BJ (cell line): ENCODE measurements at regions not wholly inside any gene's neighbourhood (a gene's known extent, or its start where the extent isn't known, plus 50 kb on each side); places are given as distances from the start of the nearest gene placed in this dataset.

Experiments
- CTCF ChIA-PET: fragments of 350-600 bp; formaldehyde crosslinking; extraction: SDS; loops from one replicate; lab custom pipeline; 2021; ENCODE audit warnings: antibody characterized with exemption, inconsistent platforms; lab: Yijun Ruan, JAX
- POLR2A ChIA-PET: fragments of 300-600 bp; sonication (Branson Sonifier 250); formaldehyde crosslinking; extraction: SDS; loops from one replicate; lab custom pipeline; 2021; ENCODE audit warnings: antibody characterized with exemption; lab: Charles Lee
- DNase-seq: peaks from one replicate; pipeline ENCODE4 v3.0.0-alpha.2; 2011; ENCODE audit warnings: low read depth
- H3K27me3 ChIP-seq: 2 replicates; pipeline ENCODE4 v1.6.0; 2011; ENCODE audit warnings: low read length; ENCODE audit not compliant: control insufficient read depth, insufficient read depth
- H3K36me3 ChIP-seq: 2 replicates; pipeline ENCODE4 v1.5.1; 2011; ENCODE audit warnings: low read length; ENCODE audit not compliant: control insufficient read depth, insufficient read depth
- H3K4me3 ChIP-seq: 2 replicates; pipeline ENCODE4 v1.5.1; 2011; ENCODE audit warnings: low read depth, mild to moderate bottlenecking, control low read depth, low read length
- TF ChIP-seq, protein P1 (sequence below): IDR thresholded peaks from 2 replicates; pipeline ENCODE4 v1.5.1; 2011; ENCODE audit warnings: low read depth, mild to moderate bottlenecking, control low read depth, inconsistent platforms, low read length, moderate library complexity; ENCODE audit not compliant: insufficient read depth

DNA sequence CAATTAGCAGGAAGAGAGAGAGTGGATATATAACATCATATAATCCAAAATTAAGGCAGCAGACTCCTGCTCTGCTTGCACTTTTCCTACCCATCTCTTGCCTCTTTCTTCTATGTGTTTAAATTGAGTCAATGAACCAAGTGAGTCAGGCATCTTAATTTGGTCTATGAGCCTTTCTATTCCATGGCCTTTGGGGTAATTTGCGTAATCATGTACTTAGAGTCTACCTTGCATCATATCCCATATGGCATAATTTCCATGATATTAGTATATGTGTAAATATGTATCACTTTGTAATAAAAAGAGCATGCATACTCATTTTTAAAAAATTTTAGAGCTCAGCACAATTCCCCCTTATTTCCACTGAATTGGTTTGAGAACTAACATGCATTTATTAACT, 555.2 kb downstream of the STK39 start:
- no peaks in the 10 kb centered on the region for H3K36me3 ChIP-seq
- TF ChIP-seq, protein P1, sequence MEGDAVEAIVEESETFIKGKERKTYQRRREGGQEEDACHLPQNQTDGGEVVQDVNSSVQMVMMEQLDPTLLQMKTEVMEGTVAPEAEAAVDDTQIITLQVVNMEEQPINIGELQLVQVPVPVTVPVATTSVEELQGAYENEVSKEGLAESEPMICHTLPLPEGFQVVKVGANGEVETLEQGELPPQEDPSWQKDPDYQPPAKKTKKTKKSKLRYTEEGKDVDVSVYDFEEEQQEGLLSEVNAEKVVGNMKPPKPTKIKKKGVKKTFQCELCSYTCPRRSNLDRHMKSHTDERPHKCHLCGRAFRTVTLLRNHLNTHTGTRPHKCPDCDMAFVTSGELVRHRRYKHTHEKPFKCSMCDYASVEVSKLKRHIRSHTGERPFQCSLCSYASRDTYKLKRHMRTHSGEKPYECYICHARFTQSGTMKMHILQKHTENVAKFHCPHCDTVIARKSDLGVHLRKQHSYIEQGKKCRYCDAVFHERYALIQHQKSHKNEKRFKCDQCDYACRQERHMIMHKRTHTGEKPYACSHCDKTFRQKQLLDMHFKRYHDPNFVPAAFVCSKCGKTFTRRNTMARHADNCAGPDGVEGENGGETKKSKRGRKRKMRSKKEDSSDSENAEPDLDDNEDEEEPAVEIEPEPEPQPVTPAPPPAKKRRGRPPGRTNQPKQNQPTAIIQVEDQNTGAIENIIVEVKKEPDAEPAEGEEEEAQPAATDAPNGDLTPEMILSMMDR = no peak
- no peaks in the 10 kb centered on the region for H3K27me3 ChIP-seq
- H3K4me3 ChIP-seq = no peak overlapping the region
- CTCF ChIA-PET = interaction anchor here (1.4 kb wide), 1 partner anchor 427 kb away, joined by 4 read pairs; no protein-coding TSS in a partner anchor
- POLR2A ChIA-PET = no interaction called here
- DNase-seq = no peak

DNA sequence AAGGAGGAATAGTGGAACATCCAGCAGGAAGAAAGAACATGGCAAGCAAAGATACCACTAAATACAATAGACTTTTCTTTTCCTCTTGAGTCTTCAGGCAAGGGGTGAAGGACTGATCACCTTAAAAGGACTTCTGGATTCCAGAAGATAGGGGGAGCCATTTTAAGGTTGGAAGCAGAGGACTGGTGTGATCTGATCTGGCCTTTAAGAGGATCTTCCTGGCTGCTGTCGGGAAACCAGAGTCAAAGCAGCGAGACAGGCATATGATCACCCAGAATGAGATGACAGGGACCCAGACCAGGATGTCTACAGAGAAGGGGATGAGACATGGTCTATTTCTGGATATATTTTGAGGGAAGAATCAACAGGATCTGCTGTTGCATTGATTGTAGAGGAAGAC, 558.0 kb downstream of the STK39 start:
- DNase-seq = no peak
- ChIA-PET CTCF (interaction anchor here (0.8 kb wide), 1 partner anchor 15 kb away, joined by 3 read pairs; no protein-coding TSS in a partner anchor), POLR2A (no interaction called here)
- TF ChIP-seq, protein P1 = no peak
- H3K4me3 ChIP-seq = no peak overlapping the region
- no peaks in the 10 kb centered on the region for H3K36me3 ChIP-seq
- H3K27me3 ChIP-seq = no peaks in the 10 kb centered on the region

DNA sequence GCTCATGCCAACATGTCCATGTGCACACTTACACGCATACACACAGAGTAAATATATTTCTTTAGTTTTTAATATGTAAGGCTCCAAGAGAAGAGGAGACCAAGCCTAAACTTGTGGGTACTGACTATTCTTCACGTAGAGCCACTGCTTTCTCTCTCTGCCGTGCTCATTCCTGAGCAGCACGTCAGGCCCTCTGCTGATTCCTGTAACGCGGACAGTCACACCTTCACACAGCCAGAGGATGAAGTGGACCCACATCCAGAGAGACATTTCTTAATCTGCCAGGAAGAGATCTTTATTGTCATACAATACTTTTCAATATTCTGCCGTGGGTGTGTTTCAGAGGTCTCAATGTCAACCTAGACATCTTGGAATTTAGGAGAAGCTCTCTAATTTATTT, 560.7 kb downstream of the STK39 start:
- DNase-seq = no peak
- ChIA-PET CTCF (no interaction called here), POLR2A (no interaction called here)
- TF ChIP-seq, protein P1 = no peak
- H3K36me3 ChIP-seq = no peaks in the 10 kb centered on the region
- H3K4me3 ChIP-seq = no peak overlapping the region
- no peaks in the 10 kb centered on the region for H3K27me3 ChIP-seq

DNA sequence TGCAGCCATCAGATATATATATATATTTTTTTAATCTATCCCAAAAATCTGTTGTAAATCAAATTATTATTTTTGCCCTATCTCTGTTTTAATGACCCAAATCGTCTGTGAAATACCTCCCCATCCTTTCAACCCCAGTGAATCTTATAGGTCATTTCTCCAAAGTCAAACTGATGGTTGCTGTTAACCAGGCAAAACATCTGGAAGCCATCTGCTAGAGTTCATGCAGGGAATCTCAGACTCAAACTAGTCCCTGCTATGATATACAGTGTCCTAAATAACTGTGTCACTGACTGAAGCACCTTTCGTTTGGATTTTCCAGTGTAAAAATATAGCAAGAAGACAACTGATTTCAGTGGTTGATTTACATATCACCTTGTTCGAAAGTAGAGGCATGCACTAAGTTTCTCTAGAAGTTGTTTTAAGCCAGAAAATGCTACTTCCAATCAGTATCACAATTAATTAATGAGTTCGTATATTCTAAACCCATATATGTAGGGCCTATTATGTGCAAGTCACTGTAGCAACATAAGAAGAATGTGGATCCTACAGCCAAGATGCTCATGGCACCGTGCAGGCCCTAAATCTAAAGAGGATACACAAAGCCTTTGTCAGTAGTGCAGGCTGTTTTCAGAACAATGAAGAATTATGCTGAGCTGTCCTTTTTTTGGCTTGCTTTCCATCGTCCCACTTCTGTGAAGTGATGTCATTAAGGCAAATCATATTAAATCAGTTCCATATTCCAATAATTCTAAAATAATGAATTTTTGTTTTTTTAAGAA, 566.0 kb downstream of the STK39 start:
- POLR2A ChIA-PET = no interaction called here
- CTCF ChIA-PET = interaction anchor here (0.8 kb wide), 1 partner anchor 438 kb away, joined by 3 read pairs; no protein-coding TSS in a partner anchor
- Histone ChIP-seq H3K36me3 (no peaks in the 10 kb centered on the region), H3K4me3 (no peak overlapping the region), H3K27me3 (no peaks in the 10 kb centered on the region)
- TF ChIP-seq, protein P1 = no peak
- DNase-seq = no peak

DNA sequence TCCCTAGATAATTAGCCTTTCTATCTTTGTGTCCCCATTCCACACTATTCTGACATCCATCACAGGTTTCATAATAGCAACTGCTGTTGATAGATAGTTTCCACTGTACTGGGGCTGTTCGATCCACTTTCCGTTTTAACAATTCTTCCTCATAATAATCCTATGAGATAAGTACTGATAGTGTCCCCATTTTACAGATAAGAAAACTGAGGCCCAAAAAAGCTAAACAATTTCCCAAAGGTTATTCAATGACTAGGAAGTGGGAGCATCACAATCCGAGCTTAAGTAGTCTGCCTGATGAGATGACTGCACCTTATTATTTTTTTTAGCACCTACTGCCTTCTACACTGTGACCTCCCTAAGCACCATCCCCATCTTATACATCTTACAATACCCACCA, 569.2 kb downstream of the STK39 start:
- CTCF ChIA-PET = no interaction called here

More for the DNA sequence above, 569.2 kb downstream of the STK39 start:
- TF ChIP-seq, protein P1 = no peak
- Histone ChIP-seq H3K36me3 (no peaks in the 10 kb centered on the region), H3K4me3 (no peak overlapping the region), H3K27me3 (no peaks in the 10 kb centered on the region)
- no peak for DNase-seq
- POLR2A ChIA-PET = no interaction called here
